ENCODE measurements at regions not wholly inside any gene's neighbourhood (a gene's known extent, or its start where the extent isn't known, plus 50 kb on each side); places are given as distances from the start of the nearest gene placed in this dataset.
"Not testable (repeated sequence)": the region's sequence is repeated elsewhere in the genome, so short reads cannot be mapped to it uniquely, and the experiment has no call there.

DNA sequence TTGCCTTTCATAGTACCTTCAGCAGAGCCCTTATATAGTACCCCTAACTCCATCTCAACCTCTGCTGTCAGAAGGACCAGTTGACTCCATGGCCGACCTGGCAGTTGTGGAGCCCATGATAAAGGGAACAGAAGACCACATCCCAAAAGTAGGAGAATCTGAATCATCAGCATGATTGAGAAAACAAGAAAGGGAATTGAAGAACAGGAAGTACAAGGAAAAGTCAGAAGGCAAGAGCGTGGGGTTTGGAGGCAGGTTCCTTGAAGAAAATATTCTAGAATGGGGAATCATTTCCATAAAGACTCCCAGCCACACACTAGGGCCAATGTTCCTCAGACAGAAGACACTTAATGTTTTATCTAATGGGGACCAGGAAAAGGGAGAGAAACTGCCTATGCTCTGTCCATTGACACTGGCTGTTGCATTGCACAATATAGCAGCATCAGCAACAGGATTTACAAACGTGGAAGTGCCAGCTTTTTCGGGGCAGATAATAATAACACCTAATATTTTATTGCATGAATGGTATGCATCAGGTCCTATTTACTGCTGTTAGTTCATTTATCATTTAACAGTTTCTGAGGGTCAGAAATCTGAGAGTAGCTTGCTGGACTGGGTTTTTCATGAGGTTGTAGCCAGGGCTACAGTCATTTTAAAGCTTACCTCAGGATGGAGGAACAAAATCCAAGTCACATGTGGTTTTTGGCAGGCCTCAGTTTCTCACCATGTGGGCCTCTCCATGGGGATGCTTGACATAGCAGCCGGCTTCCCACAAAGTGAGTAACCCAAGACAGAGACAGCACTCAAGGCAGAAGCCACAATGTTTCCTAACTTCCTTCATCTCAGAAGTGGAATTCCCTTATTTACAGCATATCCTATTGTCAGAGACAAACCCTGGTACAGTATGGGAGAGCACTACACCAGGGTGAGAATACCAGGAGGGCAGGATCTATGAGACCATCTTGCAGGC, 483.4 kb downstream of the PLPP3 start:
- DNase-seq: no peak

DNA sequence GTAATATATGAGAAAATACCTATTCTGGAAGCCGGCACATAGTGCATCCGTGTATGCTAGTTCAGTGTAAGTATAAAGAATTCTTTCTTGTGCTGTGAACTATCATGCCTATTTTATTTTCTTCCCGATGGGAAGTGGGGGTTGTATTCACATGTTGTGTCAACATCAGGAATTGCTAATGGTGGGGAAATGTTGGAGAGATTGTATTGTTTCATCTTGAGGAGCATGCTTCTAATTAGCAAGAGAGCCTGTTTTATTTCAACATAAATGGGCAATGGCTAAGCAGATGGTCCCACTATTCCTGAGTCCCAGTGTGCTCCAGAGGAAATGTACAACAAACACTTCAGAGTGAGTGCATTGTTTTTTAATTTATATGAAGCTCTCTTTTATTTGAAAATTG, 485.2 kb downstream of the PLPP3 start:
- no peak for DNase-seq

DNA sequence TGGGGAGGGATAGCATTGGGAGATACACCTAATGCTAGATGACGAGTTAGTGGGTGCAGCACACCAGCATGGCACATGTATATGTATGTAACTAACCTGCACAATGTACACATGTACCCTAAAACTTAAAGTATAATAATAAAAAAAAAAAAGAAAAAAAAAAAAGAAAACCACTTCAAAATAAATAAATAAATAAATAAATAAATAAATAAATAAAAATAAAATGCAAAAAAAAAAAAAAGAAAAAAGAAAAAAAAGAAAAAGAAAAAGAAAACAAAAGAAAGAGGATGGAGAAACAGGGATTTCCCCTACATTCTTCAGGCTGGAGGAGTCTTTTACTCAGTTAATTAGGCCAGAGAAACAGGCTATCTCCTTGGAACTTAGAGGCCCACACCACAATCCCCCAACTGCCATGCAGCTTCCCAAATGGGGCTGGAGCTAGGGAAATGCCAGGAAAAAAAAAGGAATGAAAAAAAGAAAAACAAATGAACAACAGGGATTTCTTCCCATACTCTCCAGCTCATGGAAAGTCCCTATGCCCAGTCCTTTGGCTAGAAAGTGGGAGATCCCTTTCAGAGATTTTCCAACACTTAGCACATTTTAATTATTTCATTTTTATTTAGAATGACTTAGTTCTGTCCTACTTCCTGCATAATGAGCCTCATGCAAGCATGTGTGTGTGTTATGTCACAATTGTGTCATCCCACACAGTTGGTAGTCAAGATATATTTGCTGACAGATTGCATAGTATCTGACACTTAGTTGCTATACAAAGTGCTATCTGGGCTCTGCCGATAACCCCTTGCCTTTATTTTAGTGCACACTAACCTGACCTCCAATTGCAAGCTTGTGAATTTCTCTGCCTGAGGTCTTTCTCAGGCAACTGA, 486.4 kb downstream of the PLPP3 start:
- DNase-seq: no peak

DNA sequence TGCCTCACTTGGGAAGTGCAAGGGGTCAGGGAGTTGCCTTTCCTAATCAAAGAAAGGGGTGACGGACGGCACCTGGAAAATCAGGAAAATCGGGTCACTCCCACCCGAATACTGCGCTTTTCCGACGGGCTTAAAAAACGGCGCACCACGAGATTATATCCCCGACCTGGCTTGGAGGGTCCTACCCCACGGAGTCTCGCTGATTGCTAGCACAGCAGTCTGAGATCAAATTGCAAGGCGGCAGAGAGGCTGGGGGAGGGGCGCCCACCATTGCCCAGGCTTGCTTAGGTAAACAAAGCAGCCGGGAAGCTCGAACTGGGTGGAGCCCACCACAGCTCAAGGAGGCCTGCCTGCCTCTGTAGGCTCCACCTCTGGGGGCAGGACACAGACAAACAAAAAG, 489.5 kb downstream of the PLPP3 start:
- not testable (repeated sequence) for DNase-seq

DNA sequence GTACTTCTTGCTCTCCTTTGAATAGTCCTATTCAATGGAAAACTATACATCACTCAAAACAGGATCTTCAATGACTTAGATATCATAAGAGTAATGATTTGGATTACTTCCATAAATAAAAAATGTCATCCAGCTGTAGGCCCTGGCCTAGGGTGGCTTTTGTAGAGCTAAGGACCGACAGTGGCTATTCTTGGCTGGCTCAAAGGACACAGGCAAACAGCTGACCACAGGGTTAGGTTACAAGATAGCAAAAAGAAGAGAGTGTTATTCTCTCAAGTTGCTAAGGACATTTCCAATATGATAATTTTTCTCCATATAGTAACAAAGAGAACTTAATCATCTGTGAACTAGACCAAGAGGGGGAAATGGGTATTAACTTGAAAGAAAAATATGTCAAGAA, 495.1 kb downstream of the PLPP3 start:
- DNase-seq: no peak

DNA sequence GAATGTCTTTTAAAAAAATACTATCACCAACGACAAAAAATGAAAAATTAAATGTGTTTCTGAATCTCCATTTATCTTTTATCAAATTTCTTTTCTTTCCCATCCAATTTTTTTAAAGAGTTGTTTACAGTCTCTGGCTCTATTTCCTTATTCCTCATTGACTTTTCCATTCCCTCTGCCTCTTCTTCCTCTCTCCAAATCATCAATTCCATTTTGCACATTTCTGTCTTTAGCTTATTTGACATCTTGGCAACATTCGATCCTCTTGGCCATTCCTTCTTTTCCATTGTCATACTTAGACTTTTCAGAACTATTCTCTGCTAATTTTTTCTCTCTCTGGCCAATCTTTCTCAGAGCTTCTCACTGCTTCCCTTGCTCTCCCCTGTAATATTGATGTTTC, 497.6 kb downstream of the PLPP3 start:
- no peak for DNase-seq

DNA sequence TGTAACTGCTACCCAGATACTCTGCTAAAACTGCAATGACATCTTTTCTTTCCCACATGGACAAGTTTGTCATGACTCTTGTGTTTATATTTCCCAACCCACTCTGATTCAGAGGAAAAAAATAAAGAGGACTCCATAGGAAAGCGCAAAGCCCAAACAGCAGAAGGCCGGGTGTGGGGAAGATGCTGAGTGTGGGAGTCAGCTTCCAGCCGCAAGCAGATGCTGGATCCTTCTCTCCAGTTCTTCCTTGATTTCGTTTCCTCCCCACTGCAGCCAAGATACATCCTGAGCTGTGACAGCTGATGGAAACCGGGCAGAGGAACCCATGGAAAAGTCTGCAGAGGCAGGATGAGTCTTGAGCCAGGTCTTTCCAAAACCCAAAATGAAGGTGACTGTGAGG, 498.2 kb downstream of the PLPP3 start:
- no peak for DNase-seq

DNA sequence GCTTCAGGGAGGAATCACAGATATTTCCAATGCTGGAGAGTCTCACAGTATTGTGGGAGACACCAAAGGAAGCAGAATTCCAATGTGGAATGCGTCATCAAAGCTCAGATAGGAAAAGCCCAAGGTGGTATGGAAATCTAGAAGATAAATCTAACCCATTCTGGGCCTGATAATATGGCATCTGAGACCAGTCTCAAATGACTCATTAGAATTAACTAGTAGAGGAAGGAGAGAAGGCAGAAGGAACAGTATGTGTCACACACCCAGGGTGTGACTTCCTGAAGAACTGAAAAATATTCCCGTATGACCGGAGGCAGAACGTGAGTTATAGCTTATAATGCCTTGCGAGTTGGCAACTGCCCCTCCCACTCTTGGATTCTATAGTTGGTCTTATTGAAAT, 499.2 kb downstream of the PLPP3 start:
- no peak for DNase-seq

DNA sequence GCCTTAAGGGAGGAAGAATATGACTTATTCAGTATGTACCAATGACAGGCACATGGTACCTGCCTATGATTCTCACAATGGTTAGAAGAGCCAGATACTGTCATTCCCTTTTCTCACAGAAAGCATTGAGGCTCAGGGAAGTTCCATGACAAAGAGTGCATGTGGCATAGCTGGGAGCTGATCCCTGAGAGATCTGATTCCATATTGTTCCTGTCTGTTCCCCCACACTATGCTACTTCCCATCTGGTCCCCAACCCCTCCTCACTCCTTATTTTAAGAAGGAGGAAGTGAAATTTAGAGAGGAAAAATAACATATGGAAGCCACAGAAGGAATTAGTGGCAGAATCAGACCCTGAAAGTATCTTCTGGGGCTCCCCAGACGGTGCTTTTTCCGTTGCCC, 500.0 kb downstream of the PLPP3 start:
- no peak for DNase-seq

DNA sequence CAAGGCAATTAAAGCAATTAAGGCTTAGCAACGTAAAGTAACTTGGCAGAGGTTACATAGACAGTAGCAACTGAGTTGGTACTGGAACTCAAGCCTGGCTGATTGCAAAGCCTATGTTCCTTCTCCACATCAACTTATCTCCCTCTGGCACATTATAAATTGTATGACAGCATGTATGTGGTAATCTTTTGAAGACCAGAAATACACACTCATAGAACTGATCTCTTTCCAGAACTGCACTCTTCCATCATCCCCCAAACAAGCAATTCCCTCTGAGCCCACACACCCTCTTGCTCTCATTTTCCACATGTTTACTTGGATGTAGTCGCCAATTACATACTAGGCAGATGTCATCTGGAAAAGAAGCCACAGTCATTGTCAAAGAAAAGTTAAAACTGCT, 502.2 kb downstream of the PLPP3 start:
- no peak for DNase-seq

DNA sequence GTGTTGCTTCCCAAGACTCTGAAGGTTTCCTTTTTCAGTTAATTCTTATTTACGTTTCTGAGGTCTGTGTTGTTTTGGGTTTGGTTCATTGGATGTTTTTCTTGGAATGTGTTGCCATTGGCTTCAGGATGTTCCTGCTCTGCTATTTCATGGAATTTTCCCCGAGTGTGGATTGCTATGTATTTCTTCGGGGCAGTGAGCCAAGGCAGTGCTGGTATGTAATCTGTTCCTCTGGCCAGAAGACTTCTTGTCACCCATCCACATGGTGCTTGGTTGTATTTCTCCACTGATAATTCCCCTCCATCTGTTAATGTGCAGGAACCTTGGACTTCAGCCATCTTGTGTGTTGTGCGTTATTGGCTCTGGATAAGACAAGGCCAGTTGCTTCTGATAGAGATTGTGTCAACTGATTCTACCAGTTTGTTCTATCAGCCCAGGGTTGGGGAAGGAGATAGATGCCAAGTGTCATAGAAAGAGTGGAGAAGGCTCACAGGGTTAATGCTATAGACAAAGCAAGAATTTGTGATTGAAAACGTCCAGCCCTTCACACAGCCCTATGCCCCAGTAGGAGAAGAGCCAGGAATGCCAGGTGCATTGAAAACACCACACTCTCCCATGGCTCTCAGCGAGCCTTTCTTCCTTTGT, 505.2 kb downstream of the PLPP3 start:
- no peak for DNase-seq

DNA sequence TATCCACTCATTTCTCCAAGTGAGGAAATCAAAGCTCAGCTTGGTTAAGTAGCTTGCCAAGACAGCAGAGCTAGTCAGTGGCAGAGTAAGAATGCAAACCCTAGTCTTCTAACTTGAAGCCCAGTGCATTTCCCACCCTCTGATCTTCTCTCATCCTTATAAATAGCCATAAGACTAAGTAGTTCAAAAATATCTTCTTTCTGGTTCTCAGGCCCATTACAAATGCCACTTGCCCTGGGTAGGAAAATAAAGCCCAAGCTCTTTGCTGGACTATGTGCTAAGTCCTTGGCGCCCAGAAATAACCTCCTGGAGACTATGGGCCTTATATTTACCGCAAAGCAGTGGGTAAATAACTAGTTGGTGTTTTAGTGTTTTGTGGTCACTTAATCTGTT, 505.8 kb downstream of the PLPP3 start:
- DNase-seq: no peak

DNA sequence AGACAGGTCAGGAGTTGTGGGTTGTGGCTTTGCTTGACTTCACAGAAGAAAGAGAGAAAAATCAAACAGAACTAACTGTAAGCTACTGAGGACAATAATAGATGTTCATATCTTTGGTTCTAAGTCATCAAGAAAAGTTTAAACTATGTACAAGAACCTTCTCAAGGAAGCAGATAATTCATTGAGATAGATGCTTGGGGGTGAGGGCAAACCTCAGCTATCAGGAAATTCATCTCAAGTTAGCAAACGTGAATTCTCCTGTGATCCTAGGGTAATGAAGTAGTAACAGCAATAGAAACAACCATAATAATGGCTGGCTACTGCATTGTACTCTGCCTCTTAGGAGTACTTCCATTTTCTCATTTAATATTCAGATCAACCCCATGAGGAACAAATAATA, 506.2 kb downstream of the PLPP3 start:
- DNase-seq: no peak

DNA sequence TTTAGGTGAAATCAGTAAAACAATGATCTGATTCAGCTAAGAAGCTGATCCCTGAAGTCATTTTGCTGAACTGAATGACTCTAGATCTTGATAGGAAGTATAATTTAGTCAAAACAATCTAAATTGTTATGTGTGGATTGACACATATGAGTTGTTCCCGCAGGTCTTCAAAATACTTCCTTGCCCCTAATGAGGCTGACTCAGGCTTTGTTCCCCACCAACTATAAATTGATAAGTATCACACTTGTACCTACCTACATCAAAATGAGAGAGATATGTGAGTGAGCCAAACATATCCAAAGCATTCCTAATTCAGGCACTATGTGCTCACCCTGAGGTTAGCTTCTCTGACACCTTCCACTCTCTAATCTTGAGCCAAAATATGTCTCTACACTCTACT, 507.1 kb downstream of the PLPP3 start:
- no peak for DNase-seq

DNA sequence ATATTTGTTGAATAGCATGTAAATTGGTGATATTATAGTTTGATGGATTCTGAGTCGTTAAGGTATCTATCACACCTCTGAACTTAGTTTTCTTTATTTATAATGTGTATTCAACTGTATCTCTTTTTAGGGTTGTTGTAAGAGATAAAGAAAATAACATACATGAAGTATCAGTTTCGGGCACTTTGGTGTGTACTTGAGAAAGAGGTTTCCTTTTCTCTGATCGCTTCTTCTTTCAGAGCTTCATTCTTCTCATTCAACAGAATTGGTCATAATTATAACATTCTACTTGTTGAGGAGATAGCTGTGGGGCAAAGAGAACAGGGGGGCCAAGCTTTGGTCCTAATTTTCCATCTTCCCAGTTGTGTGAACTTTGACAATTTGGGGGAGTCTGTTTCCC, 508.0 kb downstream of the PLPP3 start:
- DNase-seq: no peak

DNA sequence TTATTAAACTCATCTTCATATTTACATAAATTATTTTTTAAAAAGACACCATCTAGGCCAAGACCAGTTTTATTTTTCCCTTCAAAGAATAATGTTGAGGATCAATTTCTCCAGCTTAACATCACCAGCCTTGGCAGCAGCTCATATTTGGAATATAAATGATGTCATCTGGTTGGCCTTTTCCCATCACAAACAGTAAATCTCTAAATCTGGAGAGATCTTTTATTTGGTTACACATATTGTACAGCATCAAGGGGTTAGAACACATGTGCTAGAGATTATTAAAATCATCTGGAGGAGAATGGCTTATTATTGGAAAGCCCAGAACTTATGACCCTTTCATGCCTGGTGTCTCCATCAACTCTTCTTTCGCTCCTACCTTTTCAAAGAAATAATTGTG, 508.8 kb downstream of the PLPP3 start:
- DNase-seq: no peak

DNA sequence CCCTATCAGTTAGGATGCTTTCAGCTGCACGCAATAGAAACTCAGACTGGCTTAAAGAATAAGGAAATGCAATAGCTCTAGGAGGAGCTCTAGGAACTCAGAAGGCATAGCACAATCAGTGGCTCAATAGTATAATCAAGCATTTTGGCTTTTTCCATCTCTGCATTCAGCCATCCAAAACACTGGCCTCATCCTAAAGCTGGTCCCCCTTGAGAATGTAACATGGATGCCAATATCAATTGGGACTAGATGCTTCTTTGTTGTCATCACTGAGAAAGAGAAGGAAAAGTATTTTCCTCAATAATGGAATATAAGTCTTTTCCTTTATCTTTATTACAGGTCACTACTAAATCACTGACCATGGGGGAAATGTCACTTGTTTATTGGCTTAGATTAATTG, 509.5 kb downstream of the PLPP3 start:
- no peak for DNase-seq

DNA sequence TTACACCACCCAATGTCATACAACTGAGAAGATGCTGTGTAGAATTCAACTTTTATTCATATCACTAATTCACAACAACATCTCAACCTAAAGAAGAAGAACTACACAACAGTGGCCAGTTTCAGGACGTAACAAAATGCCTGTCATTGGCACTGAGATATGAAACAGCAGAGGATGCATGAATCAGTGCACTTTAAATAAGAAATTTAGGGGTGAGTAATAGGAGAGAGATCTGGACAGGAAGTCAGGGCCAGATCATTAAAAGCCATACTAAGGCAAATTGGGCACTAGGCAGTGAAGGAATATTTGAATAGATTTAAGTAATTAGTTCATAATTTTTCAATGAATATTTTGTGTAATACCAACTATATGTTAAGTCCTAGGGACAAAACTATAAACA, 510.5 kb downstream of the PLPP3 start:
- no peak for DNase-seq

DNA sequence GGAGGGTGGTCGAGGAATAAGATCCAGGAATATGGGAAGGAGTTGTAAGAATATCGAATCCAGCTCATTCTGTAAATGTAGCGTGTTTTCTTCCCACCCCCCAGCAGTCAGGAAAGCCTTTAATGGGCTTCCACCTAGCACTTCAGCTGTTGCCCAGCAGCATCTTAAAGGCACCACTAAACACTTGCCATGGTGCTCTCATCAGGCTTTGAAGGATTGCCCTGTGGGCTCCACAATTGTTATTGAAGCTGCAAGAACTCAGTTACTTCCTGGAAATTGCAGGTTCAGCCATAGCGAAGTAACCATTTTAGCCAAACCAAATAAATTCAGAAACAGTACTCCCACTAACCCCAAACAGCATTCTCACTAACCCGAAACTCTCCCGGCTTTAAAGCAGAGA, 511.2 kb downstream of the PLPP3 start:
- DNase-seq: no peak

DNA sequence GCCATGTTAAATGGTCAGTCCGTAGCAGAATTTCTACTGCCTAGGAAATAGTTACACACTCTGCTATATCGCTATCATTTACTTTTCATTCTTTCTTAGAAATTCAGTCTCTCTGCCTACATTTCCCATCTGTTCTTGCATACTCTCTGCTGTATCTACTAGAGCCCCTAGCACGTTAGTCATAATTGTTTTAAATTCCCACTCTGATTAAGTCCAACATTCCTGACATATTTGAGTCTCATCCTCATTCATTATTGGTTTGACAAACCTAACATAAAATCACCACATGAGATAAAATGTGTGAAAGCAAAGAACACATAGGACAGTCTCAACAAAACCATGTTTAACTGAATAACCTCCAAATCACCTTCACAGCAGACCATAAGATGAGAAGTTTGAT, 513.6 kb downstream of the PLPP3 start:
- no peak for DNase-seq

DNA sequence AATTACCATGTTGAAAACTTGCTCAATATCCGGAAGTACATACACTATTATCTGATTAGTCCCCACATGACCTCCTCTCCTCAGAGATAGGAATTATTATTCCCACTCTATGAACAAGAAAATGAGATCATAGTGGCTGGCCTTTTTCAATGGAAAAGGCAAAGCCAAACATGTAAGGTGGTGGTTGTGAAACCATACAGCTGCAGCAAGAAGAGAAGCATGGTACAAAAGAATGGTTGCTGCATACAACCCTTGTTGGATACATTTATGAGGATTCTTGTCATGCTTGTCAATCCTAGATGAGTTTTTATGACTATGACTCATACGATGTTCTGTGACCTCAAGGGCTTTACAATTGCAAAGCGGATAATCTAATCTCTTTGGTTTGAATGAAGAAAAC, 514.7 kb downstream of the PLPP3 start:
- DNase-seq: no peak

DNA sequence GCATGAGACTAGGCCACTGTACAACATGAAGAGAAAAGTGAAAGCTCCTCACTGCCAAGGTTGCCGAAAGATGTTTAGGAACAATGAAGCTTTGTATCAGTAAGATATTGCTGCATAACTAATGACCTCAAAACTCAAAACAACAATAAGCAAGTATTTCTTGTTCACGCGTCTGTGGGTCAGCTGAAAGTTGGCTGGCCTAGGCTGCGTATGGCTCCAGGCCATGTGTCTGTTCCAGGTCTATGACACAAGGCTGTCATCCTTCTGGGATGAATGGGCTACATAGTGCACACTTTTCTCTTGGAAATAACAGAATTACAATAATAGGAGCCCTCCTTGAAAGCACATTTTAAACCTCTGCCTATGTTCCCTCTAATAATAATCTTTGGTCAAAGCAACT, 515.9 kb downstream of the PLPP3 start:
- DNase-seq: no peak

DNA sequence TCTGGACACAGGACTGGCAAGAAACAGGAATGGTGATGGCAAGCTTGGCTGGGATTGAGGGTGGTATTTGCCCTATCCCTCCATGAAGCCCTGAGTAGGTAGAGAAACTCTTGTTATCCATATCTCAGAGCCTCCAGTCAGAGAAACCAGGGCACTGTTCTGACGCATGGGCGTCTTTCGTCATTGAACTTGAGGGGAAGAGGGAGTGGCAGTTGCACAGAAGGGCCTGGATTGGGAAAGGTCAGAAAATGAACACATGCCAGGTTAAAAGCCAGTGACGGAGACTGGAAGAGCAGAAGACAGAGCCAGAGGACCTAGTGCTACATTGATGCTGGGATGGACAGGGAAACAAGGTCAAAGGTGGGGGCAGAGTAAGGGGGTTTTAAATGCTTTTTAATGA, 516.7 kb downstream of the PLPP3 start:
- DNase-seq: no peak

DNA sequence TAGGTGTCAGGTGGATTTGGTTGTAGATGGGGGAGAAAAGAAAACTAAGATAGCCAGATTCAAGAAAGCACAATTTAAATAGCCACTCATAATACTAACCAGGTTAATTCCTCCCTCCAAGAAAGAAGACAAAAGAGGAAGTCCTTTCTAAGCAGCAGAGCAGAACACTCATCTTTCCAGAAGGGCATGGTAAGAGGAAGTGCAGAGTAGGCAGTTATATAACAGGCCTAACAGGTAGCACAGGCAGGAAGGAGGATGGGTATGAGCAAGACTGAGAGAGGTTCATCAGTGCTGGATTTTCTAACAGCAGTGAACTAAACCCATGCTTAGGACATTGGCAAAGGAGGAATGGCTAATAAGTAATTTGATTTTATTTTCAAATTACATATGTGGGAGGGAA, 517.5 kb downstream of the PLPP3 start:
- DNase-seq: no peak
